Parathyroid adenoma (tissue), 2 donors: ENCODE measurements at regions not wholly inside any gene's neighbourhood (a gene's known extent, or its start where the extent isn't known, plus 50 kb on each side); places are given as distances from the start of the nearest gene placed in this dataset.

Experiments used
- H2AFZ ChIP-seq: fragments of 300-600 bp; sonication (generic); one replicate; pipeline ENCODE4 v1.7.0; 2017; ENCODE audit warnings: antibody characterized with exemption, mild to moderate bottlenecking
- H3K27ac ChIP-seq: fragments of 300-600 bp; sonication (generic); one replicate; pipeline ENCODE4 v1.7.0; 2017
- H3K27me3 ChIP-seq: fragments of 300-600 bp; sonication (generic); one replicate; pipeline ENCODE4 v1.7.0; 2017; ENCODE audit warnings: low read length; ENCODE audit not compliant: control insufficient read depth, insufficient read depth
- H3K36me3 ChIP-seq: fragments of 300-600 bp; sonication (generic); one replicate; pipeline ENCODE4 v1.7.0; 2017; ENCODE audit warnings: low read length; ENCODE audit not compliant: control insufficient read depth, insufficient read depth
- H3K4me1 ChIP-seq: fragments of 300-600 bp; sonication (generic); one replicate; pipeline ENCODE4 v1.7.0; 2017; ENCODE audit warnings: control low read depth
- H3K4me2 ChIP-seq: fragments of 300-600 bp; sonication (generic); one replicate; pipeline ENCODE4 v1.7.0; 2017; ENCODE audit warnings: low read length
- H3K4me3 ChIP-seq: fragments of 300-600 bp; sonication (generic); one replicate; pipeline ENCODE4 v1.7.0; 2017; ENCODE audit warnings: low read depth, low read length
- H3K79me2 ChIP-seq: fragments of 300-600 bp; sonication (generic); one replicate; pipeline ENCODE4 v1.7.0; 2017; ENCODE audit warnings: control low read depth
- H3K9ac ChIP-seq: fragments of 300-600 bp; sonication (generic); one replicate; pipeline ENCODE4 v1.7.0; 2017; ENCODE audit warnings: mild to moderate bottlenecking
- H3K9me3 ChIP-seq: fragments of 300-600 bp; sonication (generic); one replicate; pipeline ENCODE4 v1.7.0; 2017; ENCODE audit warnings: low read length; ENCODE audit not compliant: control insufficient read depth
- TF ChIP-seq, protein P1 (sequence below): fragments of 300-600 bp; sonication (generic); IDR thresholded peaks from one replicate; pipeline ENCODE4 v1.7.0; 2017; ENCODE audit warnings: antibody characterized with exemption, mild to moderate bottlenecking
- donor health status: primary hyperparathyroidism.

DNA sequence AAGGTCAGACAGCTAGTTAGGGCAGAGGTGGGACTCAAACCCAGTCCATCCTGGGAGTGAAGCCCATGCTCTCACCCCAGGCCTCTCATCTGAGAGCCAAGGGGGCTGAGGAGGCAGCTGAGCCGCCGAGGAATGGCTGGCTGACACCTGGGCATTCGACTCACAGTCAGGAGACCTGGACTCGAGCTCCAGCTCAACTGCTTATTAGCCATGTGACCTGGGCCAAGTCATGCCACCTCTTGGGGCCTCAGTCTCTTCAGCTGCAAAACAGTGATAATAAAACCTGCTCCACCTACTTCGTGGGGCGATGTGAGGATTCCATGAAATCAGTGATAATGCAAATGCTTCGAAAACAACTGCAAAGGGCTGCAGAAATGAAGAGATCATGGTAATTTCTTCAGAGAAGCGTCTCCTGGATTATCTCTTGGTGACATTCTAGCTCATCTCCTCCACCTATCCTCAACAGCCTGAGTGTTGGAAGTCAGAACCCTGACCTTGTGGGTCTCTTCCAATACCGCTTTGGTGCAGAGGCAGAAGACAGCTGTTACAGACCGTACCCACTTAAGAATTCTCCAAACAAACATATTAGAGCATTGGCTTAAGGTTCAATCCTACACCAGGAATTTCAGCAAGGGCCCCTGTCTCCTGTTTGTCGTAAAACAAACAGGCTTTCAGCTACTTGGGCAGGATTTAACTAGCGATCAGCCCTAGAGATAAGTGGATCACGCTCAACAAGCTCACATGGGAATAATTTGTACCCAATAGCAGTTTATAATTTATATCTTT is 60.0 kb upstream of the PIM1 start:
- Histone ChIP-seq H3K9ac (no peak overlapping the region), H3K36me3 (no peaks in the 10 kb centered on the region), H3K4me2 (no peak overlapping the region), H3K4me1 (no peaks in the 10 kb centered on the region), H3K27ac (no peak overlapping the region), H3K4me3 (no peak overlapping the region), H3K27me3 (no peaks in the 10 kb centered on the region), H2AFZ (peak overlapping the region; percentile 41), H3K9me3 (no peaks in the 10 kb centered on the region), H3K79me2 (no peaks in the 10 kb centered on the region)
- TF ChIP-seq, protein P1, sequence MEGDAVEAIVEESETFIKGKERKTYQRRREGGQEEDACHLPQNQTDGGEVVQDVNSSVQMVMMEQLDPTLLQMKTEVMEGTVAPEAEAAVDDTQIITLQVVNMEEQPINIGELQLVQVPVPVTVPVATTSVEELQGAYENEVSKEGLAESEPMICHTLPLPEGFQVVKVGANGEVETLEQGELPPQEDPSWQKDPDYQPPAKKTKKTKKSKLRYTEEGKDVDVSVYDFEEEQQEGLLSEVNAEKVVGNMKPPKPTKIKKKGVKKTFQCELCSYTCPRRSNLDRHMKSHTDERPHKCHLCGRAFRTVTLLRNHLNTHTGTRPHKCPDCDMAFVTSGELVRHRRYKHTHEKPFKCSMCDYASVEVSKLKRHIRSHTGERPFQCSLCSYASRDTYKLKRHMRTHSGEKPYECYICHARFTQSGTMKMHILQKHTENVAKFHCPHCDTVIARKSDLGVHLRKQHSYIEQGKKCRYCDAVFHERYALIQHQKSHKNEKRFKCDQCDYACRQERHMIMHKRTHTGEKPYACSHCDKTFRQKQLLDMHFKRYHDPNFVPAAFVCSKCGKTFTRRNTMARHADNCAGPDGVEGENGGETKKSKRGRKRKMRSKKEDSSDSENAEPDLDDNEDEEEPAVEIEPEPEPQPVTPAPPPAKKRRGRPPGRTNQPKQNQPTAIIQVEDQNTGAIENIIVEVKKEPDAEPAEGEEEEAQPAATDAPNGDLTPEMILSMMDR, result no peak

DNA sequence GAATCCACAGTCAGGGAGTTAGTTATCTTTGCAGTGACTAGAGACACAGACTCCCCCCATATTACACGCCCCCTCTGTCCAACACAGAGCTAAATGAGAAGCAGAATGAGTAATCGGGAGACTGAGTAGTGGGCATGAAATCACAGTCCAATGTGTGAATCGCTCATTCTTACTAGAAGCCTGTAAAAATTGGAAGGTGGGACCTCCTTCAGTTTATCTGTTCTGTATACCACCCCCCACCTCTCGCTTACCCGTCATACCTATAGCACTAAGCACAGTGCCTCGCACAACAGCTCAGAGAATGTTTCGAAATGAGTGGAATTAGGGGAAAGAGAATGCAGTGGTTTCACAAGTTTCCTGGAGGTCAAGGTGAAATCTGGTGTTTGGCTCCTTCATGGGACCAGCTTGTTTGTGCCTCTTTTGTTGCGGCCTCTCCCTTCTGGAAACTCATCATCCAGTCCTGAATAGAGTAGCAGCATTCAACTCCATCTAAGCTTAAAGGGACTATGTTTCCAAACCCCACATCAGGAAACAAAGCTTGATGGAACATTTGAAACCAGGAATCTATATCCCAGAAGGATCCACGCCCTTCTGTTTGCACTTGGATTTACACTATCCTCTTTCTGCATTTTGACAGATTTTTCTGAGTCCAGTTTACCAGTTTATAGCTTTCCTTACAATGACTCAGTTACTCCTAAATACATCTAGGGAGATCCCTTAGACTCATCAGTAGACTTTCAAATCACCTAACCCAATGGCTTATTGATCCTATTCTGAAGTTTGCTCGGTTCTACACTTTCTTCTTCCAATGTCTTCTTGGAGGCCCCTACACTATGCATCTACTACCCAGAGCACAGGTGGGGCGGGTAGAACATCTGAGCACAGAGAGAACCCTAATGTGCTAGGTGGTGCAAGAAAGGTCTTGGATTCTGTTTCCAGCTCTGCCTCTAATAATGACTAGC is 59.2 kb upstream of the PIM1 start:
- no peaks in the 10 kb centered on the region for H3K27me3 ChIP-seq
- TF ChIP-seq, protein P1, result no peak
- H3K79me2 ChIP-seq, result no peaks in the 10 kb centered on the region
- no peaks in the 10 kb centered on the region for H3K4me1 ChIP-seq
- no peak overlapping the region for H3K9ac ChIP-seq
- H3K4me2 ChIP-seq, result no peak overlapping the region
- no peaks in the 10 kb centered on the region for H3K9me3 ChIP-seq
- H3K27ac ChIP-seq, result no peak overlapping the region
- H2AFZ ChIP-seq, result no peak overlapping the region
- H3K4me3 ChIP-seq, result no peak overlapping the region
- H3K36me3 ChIP-seq, result no peaks in the 10 kb centered on the region

DNA sequence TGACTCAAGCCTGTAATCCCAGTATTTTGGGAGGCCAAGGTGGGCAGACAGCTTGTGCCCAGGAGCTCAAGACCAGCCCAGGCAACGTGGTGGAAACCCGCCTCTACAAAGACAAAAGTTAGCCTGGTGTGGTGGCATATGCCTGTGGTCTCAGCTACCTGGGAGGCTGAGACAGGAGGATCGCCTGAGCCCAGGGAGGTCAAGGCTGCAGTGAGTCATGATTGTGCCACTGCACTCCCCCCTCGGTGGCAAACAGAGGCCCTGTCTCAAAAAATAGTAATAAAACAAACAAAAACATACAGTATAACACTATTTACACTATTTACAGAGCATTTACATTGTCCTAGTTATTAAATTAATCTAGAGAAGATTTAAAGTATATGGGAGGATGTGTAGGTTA is 56.0 kb upstream of the PIM1 start:
- Histone ChIP-seq H3K36me3 (no peaks in the 10 kb centered on the region), H3K9ac (no peak overlapping the region), H3K4me2 (no peak overlapping the region), H3K27ac (no peak overlapping the region), H3K4me1 (no peaks in the 10 kb centered on the region), H3K27me3 (no peaks in the 10 kb centered on the region), H3K4me3 (no peak overlapping the region), H2AFZ (no peak overlapping the region), H3K79me2 (no peaks in the 10 kb centered on the region), H3K9me3 (no peaks in the 10 kb centered on the region)
- TF ChIP-seq, protein P1, result no peak

DNA sequence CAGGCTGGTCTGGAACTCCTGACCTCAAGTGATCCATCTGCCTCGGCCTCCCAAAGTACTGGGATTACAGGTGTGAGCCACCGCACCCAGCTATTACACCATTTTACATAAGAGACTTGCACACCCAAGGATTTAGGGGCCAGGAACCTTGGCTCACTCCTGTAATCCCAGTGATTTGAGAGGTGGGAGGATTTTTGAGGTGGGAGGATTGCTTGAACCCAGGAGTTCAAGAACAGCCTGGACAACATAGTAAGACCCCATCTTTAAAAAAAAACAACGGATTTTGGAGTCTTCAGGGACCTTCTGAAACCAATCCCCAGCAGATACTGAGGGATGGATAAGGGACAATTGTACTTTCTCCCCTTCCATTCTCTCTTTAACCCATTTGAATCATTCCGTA is 55.3 kb upstream of the PIM1 start:
- H2AFZ ChIP-seq, result no peak overlapping the region
- H3K9me3 ChIP-seq, result no peaks in the 10 kb centered on the region
- no peaks in the 10 kb centered on the region for H3K27me3 ChIP-seq
- TF ChIP-seq, protein P1, result no peak
- H3K9ac ChIP-seq, result no peak overlapping the region
- no peaks in the 10 kb centered on the region for H3K79me2 ChIP-seq
- no peak overlapping the region for H3K4me3 ChIP-seq
- H3K4me1 ChIP-seq, result no peaks in the 10 kb centered on the region
- H3K4me2 ChIP-seq, result no peak overlapping the region
- H3K27ac ChIP-seq, result no peak overlapping the region
- no peaks in the 10 kb centered on the region for H3K36me3 ChIP-seq
